ENCODE measurements at regions not wholly inside any gene's neighbourhood (a gene's known extent, or its start where the extent isn't known, plus 50 kb on each side); places are given as distances from the start of the nearest gene placed in this dataset.
A peak's percentile ranks its signal among the peaks of the same experiment; 100 is the strongest.

- Histone ChIP-seq H3K36me3 (ENCODE audit: control insufficient read depth, insufficient read depth, low read length) (no peaks in the 10 kb centered on the region), H3K4me3 (ENCODE audit: low read depth, low read length) (no peak overlapping the region), H3K27me3 (ENCODE audit: control insufficient read depth, insufficient read depth, low read length) (no peaks in the 10 kb centered on the region)
- DNase-seq (ENCODE audit: low read depth) (peak; percentile 48), FAIRE-seq (no peak)
- TF ChIP-seq CTCF (IDR thresholded peaks at IDR 0.05; ENCODE audit: insufficient read depth, low read length, severe bottlenecking), result no peak
Observed at GRCh38 chr1:68675336-68675735, 178.5 kb upstream of the DEPDC1 start.

GRCh38 chr1:68677684-68678351 lies 180.9 kb upstream of the DEPDC1 start:
- FAIRE-seq (no peak), DNase-seq (ENCODE audit: low read depth) (no peak)
- TF ChIP-seq CTCF (IDR thresholded peaks at IDR 0.05; ENCODE audit: insufficient read depth, low read length, severe bottlenecking), result no peak
- Histone ChIP-seq H3K4me3 (ENCODE audit: low read depth, low read length) (no peak overlapping the region), H3K36me3 (ENCODE audit: control insufficient read depth, insufficient read depth, low read length) (no peaks in the 10 kb centered on the region), H3K27me3 (ENCODE audit: control insufficient read depth, insufficient read depth, low read length) (no peaks in the 10 kb centered on the region)

GRCh38 chr1:68696221-68696620 lies 199.3 kb upstream of the DEPDC1 start:
- DNase-seq (ENCODE audit: low read depth), result no peak
- no peak for FAIRE-seq
- TF ChIP-seq CTCF (IDR thresholded peaks at IDR 0.05; ENCODE audit: insufficient read depth, low read length, severe bottlenecking), result no peak
- Histone ChIP-seq H3K27me3 (ENCODE audit: control insufficient read depth, insufficient read depth, low read length) (no peaks in the 10 kb centered on the region), H3K36me3 (ENCODE audit: control insufficient read depth, insufficient read depth, low read length) (no peaks in the 10 kb centered on the region), H3K4me3 (ENCODE audit: low read depth, low read length) (no peak overlapping the region)

GRCh38 chr1:68703921-68704354 lies 207.1 kb upstream of the DEPDC1 start:
- TF ChIP-seq CTCF (IDR thresholded peaks at IDR 0.05; ENCODE audit: insufficient read depth, low read length, severe bottlenecking), result no peak
- DNase-seq (ENCODE audit: low read depth) (peak; percentile 44), FAIRE-seq (no peak)
- Histone ChIP-seq H3K36me3 (ENCODE audit: control insufficient read depth, insufficient read depth, low read length) (no peaks in the 10 kb centered on the region), H3K27me3 (ENCODE audit: control insufficient read depth, insufficient read depth, low read length) (no peaks in the 10 kb centered on the region), H3K4me3 (ENCODE audit: low read depth, low read length) (no peak overlapping the region)

GRCh38 chr1:68704800-68705443 lies 208.0 kb upstream of the DEPDC1 start:
- H3K4me3 ChIP-seq (ENCODE audit: low read depth, low read length), result no peak overlapping the region
- H3K27me3 ChIP-seq (ENCODE audit: control insufficient read depth, insufficient read depth, low read length), result no peaks in the 10 kb centered on the region
- TF ChIP-seq CTCF (IDR thresholded peaks at IDR 0.05; ENCODE audit: insufficient read depth, low read length, severe bottlenecking), result no peak
- H3K36me3 ChIP-seq (ENCODE audit: control insufficient read depth, insufficient read depth, low read length), result no peaks in the 10 kb centered on the region
- no peak for FAIRE-seq
- DNase-seq (ENCODE audit: low read depth), result no peak
